Chondrocyte (in vitro differentiated cells): ENCODE measurements at regions not wholly inside any gene's neighbourhood (a gene's known extent, or its start where the extent isn't known, plus 50 kb on each side); places are given as distances from the start of the nearest gene placed in this dataset.
"Not testable (repeated sequence)": the region's sequence is repeated elsewhere in the genome, so short reads cannot be mapped to it uniquely, and the experiment has no call there.

Experiments
- DNase-seq: peaks from one replicate; pipeline ENCODE4 v3.0.0; 2021; ENCODE audit warnings: mixed read lengths, low spot score
- H3K27ac Mint-ChIP-seq: one replicate; pipeline ENCODE4 v1.8.0; 2021; ENCODE audit warnings: mild to moderate bottlenecking, moderate library complexity, mixed read lengths; ENCODE audit not compliant: unreplicated experiment
- H3K27me3 Mint-ChIP-seq: 2 replicates; pipeline ENCODE4 v1.8.0; 2021; ENCODE audit warnings: low read depth, mixed read lengths
- H3K36me3 Mint-ChIP-seq: 2 replicates; pipeline ENCODE4 v1.8.0; 2021; ENCODE audit warnings: low read depth, mixed read lengths
- H3K4me1 Mint-ChIP-seq: 2 replicates; pipeline ENCODE4 v1.8.0; 2021; ENCODE audit warnings: low read depth, mild to moderate bottlenecking, mixed read lengths
- H3K4me3 Mint-ChIP-seq: one replicate; pipeline ENCODE4 v1.8.0; 2021; ENCODE audit warnings: mild to moderate bottlenecking, moderate library complexity, mixed read lengths; ENCODE audit not compliant: unreplicated experiment
- H3K9me3 Mint-ChIP-seq: 2 replicates; pipeline ENCODE4 v1.8.0; 2021; ENCODE audit warnings: low read depth, mixed read lengths
- TF ChIP-seq, protein P1 (sequence below): fragments of 200-600 bp; sonication (generic); IDR thresholded peaks from 2 replicates; pipeline ENCODE4 v1.5.0; 2021; ENCODE audit warnings: antibody characterized with exemption, mild to moderate bottlenecking, moderate library complexity

DNA sequence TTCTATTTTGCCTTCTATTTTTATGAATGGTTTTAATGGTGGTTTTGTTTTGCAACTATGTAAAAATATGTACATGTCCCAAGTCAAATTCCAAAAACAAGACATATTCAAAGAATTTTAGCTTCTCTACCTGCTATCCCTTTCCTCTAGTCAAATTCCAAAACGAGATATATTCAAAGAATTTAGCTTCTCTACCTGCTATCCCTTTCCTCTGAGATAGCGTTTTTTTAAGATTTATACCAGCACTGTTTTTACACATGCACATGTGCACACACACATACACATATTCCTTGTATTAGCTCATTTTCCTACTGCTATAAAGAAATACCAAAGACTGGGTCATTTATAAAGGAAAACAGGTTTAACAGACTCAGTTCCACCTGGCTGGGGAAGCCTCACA is 199.1 kb upstream of the ARL4C start:
- Mint-ChIP-seq H3K4me1 (peaks cover 16% of the 10 kb centered on the region), H3K27ac (no peak overlapping the region), H3K9me3 (peaks cover 17% of the 10 kb centered on the region), H3K4me3 (no peak overlapping the region), H3K36me3 (peaks cover 5% of the 10 kb centered on the region), H3K27me3 (no peaks in the 10 kb centered on the region)
- TF ChIP-seq, protein P1, sequence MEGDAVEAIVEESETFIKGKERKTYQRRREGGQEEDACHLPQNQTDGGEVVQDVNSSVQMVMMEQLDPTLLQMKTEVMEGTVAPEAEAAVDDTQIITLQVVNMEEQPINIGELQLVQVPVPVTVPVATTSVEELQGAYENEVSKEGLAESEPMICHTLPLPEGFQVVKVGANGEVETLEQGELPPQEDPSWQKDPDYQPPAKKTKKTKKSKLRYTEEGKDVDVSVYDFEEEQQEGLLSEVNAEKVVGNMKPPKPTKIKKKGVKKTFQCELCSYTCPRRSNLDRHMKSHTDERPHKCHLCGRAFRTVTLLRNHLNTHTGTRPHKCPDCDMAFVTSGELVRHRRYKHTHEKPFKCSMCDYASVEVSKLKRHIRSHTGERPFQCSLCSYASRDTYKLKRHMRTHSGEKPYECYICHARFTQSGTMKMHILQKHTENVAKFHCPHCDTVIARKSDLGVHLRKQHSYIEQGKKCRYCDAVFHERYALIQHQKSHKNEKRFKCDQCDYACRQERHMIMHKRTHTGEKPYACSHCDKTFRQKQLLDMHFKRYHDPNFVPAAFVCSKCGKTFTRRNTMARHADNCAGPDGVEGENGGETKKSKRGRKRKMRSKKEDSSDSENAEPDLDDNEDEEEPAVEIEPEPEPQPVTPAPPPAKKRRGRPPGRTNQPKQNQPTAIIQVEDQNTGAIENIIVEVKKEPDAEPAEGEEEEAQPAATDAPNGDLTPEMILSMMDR = no peak
- no peak for DNase-seq

DNA sequence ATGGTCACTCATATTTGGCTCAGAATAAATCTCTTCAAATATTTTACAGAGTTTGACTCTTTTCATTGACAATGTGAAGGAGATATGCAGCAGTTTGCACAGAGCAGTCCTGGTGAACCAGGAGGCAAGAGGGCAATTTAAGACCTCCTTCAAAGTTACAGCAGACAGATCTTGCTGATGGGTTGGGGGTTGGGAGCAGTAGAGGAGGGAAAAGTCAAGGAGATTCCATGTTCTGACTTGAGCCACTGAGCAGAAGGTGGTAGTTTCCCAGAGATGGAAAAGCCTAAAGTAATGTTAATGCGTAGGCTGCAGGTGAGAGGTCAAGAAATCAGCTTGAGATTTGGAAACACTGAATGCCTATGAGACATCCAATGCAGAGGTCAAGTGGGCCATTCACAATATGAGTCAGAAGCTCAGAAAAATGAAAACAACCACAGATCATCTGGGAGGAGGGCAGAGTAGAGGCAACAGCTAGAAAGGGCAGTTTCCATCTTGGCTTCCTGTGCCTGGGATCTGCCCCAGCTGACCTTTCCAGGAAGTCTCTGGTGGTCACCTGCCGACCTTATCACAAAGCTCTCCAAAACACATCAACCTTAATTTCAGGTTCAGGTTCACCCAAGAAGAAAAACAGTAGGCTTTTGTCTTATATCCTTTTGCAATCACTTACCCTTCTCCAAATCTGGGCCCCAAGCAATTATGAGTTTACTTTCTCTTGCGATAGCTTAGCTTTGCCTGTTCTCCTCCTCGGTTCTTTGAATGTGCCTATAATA is 197.5 kb upstream of the ARL4C start:
- Mint-ChIP-seq H3K27me3 (no peaks in the 10 kb centered on the region), H3K9me3 (peaks cover 17% of the 10 kb centered on the region), H3K36me3 (peaks cover 5% of the 10 kb centered on the region), H3K4me3 (no peak overlapping the region), H3K4me1 (peaks cover 22% of the 10 kb centered on the region), H3K27ac (no peak overlapping the region)
- no peak for DNase-seq
- TF ChIP-seq, protein P1 = no peak

DNA sequence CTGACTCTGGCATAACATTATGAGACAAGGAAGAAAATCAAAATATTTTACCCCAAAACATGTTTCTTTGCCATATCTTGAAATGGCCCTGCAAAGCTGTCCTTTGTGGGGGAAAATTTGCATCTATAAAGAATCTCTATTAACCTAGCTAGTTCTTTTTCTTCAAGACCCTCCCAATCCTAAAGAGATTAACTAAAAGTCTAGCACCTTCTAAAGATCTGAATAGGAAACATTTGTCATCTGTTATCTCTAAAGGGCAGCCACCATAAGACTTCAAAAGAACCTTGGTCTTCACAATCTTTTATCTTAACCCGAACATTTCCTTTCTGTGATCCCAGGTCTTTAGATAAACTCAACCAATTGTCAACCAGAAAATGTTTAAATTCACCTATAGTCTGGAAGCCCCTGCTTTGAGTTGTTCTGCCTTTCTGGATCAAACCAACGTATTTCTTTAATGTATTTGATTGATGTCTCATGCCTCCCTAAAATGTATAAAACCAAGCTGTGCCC is 196.9 kb upstream of the ARL4C start:
- H3K9me3 Mint-ChIP-seq = peaks cover 17% of the 10 kb centered on the region
- H3K27ac Mint-ChIP-seq, H3K4me3 Mint-ChIP-seq, H3K36me3 Mint-ChIP-seq, DNase-seq, H3K27me3 Mint-ChIP-seq: not testable (repeated sequence)
- H3K4me1 Mint-ChIP-seq = peaks cover 22% of the 10 kb centered on the region

DNA sequence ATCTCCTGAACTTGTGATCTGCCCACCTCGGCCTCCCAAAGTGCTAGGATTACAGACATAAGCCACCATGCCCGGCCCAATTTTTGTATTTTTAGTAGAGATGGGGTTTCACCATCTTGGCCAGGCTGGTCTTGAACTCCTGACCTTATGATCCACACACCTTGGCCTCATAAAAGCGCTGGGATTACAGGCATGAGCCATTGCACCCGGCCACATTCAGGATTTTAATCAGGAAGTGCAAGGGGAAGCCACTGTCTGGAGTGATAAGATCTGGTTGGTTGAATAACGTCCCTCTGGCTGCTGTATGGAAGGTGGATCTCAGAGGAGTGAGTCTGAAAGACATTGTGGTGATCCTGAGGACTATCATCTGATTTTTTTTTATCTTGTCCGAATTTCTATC is 196.3 kb upstream of the ARL4C start:
- not testable (repeated sequence) for DNase-seq, H3K27ac Mint-ChIP-seq, H3K4me3 Mint-ChIP-seq, H3K27me3 Mint-ChIP-seq, H3K36me3 Mint-ChIP-seq
- H3K4me1 Mint-ChIP-seq = peaks cover 22% of the 10 kb centered on the region
- peaks cover 17% of the 10 kb centered on the region for H3K9me3 Mint-ChIP-seq

DNA sequence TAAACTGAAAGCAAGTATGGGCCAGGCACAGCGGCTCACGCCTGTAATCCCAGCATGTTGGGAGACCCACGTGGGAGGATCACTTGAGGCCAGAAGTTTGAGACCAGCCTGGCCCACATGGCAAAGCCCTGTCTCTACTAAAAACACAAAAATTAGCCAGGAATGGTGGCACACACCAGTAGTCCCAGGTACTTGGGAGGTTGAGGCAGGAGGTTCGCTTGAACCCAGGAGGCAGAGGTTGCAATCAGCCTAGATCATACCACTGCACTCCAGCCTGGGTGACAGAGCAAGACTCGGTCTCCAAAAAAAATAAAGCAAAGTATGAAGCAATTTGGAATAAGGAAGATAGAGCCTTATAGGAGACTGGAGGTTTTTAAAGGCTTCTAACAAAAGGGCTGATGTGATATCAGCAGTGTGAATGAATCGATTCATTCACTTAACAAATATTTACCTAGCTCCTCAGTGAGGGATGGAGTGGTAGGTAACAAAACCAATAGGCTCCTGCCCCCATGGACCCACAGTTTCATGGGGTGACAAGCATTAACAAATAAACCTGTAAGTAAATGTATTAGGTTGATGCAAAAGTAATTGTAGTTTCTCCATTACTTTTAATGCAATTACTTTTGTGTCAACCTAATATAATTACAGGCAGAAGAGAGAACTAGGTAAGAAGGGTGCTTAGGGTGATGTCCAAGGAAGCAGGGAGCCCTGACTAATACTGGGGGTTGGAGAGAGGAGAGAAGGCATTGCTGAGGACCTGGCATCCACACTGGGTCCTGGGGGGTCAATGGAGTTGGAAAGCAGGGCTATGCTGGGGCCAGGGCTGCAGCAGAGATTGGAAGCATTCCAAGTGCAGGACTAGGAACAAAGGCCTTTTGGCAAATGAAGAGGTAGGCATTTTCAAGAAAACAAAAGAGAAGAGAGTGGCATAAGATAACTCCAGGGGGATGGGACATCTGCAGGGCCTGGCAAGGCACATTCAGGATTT is 195.4 kb upstream of the ARL4C start:
- no peaks in the 10 kb centered on the region for H3K27me3 Mint-ChIP-seq
- H3K4me3 Mint-ChIP-seq = no peak overlapping the region
- H3K36me3 Mint-ChIP-seq = no peaks in the 10 kb centered on the region
- H3K4me1 Mint-ChIP-seq = peaks cover 22% of the 10 kb centered on the region
- TF ChIP-seq, protein P1 = no peak
- no peak overlapping the region for H3K27ac Mint-ChIP-seq
- peaks cover 10% of the 10 kb centered on the region for H3K9me3 Mint-ChIP-seq
- DNase-seq = no peak

DNA sequence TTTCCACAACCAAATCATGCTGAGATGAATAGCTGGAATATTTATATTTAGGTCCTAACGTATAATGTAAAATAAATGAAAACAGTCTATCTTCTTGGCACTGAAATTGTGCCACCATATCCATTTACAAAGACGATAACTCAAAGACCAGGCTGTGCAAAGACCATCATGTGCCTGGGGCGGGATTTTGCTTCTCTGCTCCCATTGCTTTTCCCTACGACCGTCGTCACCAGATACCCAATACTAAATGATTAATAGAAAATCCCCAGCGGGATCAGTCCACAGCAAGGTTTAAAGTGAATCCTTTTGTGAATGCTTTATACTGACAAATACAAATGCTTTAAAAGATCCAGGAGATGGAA is 194.3 kb upstream of the ARL4C start:
- peak overlapping the region; percentile 6 for H3K27ac Mint-ChIP-seq
- no peaks in the 10 kb centered on the region for H3K27me3 Mint-ChIP-seq

More for the DNA sequence above, 194.3 kb upstream of the ARL4C start:
- TF ChIP-seq, protein P1 = peak; percentile 19
- Mint-ChIP-seq H3K36me3 (no peaks in the 10 kb centered on the region), H3K4me3 (no peak overlapping the region), H3K9me3 (peaks cover 5% of the 10 kb centered on the region), H3K4me1 (peaks cover 32% of the 10 kb centered on the region)
- DNase-seq = no peak
